Endothelial cell of umbilical vein (primary cell): ENCODE measurements at regions not wholly inside any gene's neighbourhood (a gene's known extent, or its start where the extent isn't known, plus 50 kb on each side); places are given as distances from the start of the nearest gene placed in this dataset.

Experiments
- BruUV-seq: library from RNA; stranded (reverse); fragments of 400-500 nt; replicated peaks from 2 replicates; lab custom pipeline; 2021; lab: Mats Ljungman, UMichigan
- CTCF ChIA-PET: fragments of 300-600, 350-600 bp; sonication (Branson Sonifier 250); formaldehyde crosslinking; loops from one replicate; lab custom pipeline; 2021; ENCODE audit warnings: antibody characterized with exemption, inconsistent platforms; lab: Charles Lee
- POLR2A ChIA-PET: fragments of 300-600, 350-600 bp; sonication (Branson Sonifier 250); formaldehyde crosslinking; loops from one replicate; lab custom pipeline; 2021; ENCODE audit warnings: antibody characterized with exemption, inconsistent platforms; lab: Charles Lee
- DNase-seq: peaks from one replicate; pipeline ENCODE4 v3.0.0-alpha.2; 2011; ENCODE audit warnings: low read depth, low spot score
- FAIRE-seq: peaks from 2 replicates; lab custom pipeline; 2011; peaks lifted over from hg19 to GRCh38; lab: Jason Lieb, UNC
- H2AFZ ChIP-seq: 2 replicates; pipeline ENCODE4 v1.6.0; 2012; ENCODE audit warnings: low read depth, low read length, control low read depth, inconsistent platforms
- H3K27ac ChIP-seq: 2 replicates; pipeline ENCODE4 v1.5.1; 2011; ENCODE audit warnings: low read depth, mild to moderate bottlenecking, control low read depth, low read length, moderate library complexity; ENCODE audit not compliant: insufficient read depth
- H3K27me3 ChIP-seq, 2 experiments: 2 replicates each; pipeline versions ENCODE4 v1.6.0 to v1.6.1; 2011; ENCODE audit warnings: low read length in 2 of 2, mixed read lengths in 1 of 2; ENCODE audit not compliant: control insufficient read depth in 2 of 2, insufficient read depth in 2 of 2
- H3K36me3 ChIP-seq, 2 experiments: 2 replicates in 1 of 2; 3 replicates in 1 of 2; pipeline ENCODE4 v1.5.1; 2011; ENCODE audit warnings: low read length in 2 of 2, mild to moderate bottlenecking in 1 of 2, moderate library complexity in 1 of 2; ENCODE audit not compliant: control insufficient read depth in 2 of 2, insufficient read depth in 2 of 2; ENCODE audit errors: extremely low read depth in 1 of 2
- H3K4me1 ChIP-seq: 3 replicates; pipeline ENCODE4 v1.5.1; 2011; ENCODE audit warnings: mild to moderate bottlenecking, low read length; ENCODE audit not compliant: control insufficient read depth, insufficient read depth; ENCODE audit errors: extremely low read depth
- H3K4me2 ChIP-seq: 2 replicates; pipeline ENCODE4 v1.6.1; 2011; ENCODE audit warnings: low read length, control low read depth, mixed read lengths; ENCODE audit not compliant: insufficient read depth
- H3K4me3 ChIP-seq, 3 experiments: fragments of 200-600 bp in 1 of 3; sonication (generic), shearing (Covaris generic) in 1 of 3; replicated peaks in 1 of 3; 2 replicates each; pipeline ENCODE4 v1.5.1; 2011 to 2016; ENCODE audit warnings: control low read depth in 3 of 3, low read length in 3 of 3, mild to moderate bottlenecking in 2 of 3, inconsistent platforms in 1 of 3, low read depth in 1 of 3, moderate library complexity in 1 of 3; ENCODE audit not compliant: insufficient read depth in 1 of 3
- H3K79me2 ChIP-seq: 2 replicates; pipeline ENCODE4 v1.6.0; 2012; ENCODE audit warnings: low read length, inconsistent platforms; ENCODE audit not compliant: control insufficient read depth, insufficient read depth
- H3K9ac ChIP-seq: replicated peaks from 2 replicates; pipeline ENCODE3; 2011; ENCODE audit warnings: low read length, control low read depth; ENCODE audit not compliant: insufficient read depth; ENCODE audit errors: extremely low read depth
- H3K9me1 ChIP-seq: replicated peaks from 3 replicates; pipeline ENCODE4 v1.6.0; 2011; ENCODE audit warnings: mild to moderate bottlenecking, low read length; ENCODE audit not compliant: control insufficient read depth, insufficient read depth; ENCODE audit errors: extremely low read depth
- H3K9me3 ChIP-seq: replicated peaks from 2 replicates; pipeline ENCODE4 v1.5.1; 2012; ENCODE audit warnings: low read length, inconsistent platforms; ENCODE audit not compliant: control insufficient read depth, insufficient read depth
- H4K20me1 ChIP-seq: replicated peaks from 2 replicates; pipeline ENCODE3; 2011; ENCODE audit warnings: mild to moderate bottlenecking, low read length; ENCODE audit not compliant: control insufficient read depth, insufficient read depth; ENCODE audit errors: extremely low read depth
- CTCF ChIP-seq, 2 donors: IDR thresholded peaks; 1 replicate in 1 of 2; 2 replicates in 1 of 2; pipeline ENCODE4 v1.5.1; 2011; ENCODE audit warnings: low read length in 2 of 2, mild to moderate bottlenecking in 2 of 2, moderate library complexity in 2 of 2, control low read depth in 1 of 2, inconsistent platforms in 1 of 2, low read depth in 1 of 2; ENCODE audit not compliant: insufficient read depth in 1 of 2; ENCODE audit errors: extremely low read depth in 1 of 2
- EZH2 ChIP-seq: IDR thresholded peaks from 2 replicates; pipeline ENCODE4 v1.6.1; 2012; ENCODE audit warnings: borderline replicate concordance, low read depth, mild to moderate bottlenecking, moderate library complexity, low read length, inconsistent platforms; ENCODE audit not compliant: severe bottlenecking
- FOS ChIP-seq: IDR thresholded peaks from 2 replicates; pipeline ENCODE4 v1.6.1; 2011; ENCODE audit warnings: mild to moderate bottlenecking, low read length, moderate library complexity, borderline replicate concordance; ENCODE audit not compliant: insufficient read depth
- GATA2 ChIP-seq: IDR thresholded peaks from 2 replicates; pipeline ENCODE4 v1.7.0; 2011; ENCODE audit warnings: low read depth, mild to moderate bottlenecking, moderate library complexity, mixed read lengths, low read length; ENCODE audit not compliant: insufficient read length, insufficient read depth
- JUN ChIP-seq: IDR thresholded peaks from 2 replicates; pipeline ENCODE4 v1.6.1; 2011; ENCODE audit warnings: borderline replicate concordance, low read depth; ENCODE audit not compliant: insufficient read length, insufficient read depth
- MYC ChIP-seq: IDR thresholded peaks from one replicate; pipeline ENCODE4 v1.6.1; 2011; ENCODE audit warnings: mild to moderate bottlenecking, low read depth, low read length
- POLR2A ChIP-seq: IDR thresholded peaks from 2 replicates; pipeline ENCODE4 v1.6.1; 2012; ENCODE audit warnings: low read depth, mild to moderate bottlenecking, control low read depth, low read length
- POLR2AphosphoS5 ChIP-seq: IDR thresholded peaks from 2 replicates; pipeline ENCODE4 v1.6.1; 2012; ENCODE audit warnings: low read depth, mild to moderate bottlenecking, control low read depth, low read length, moderate library complexity; ENCODE audit not compliant: insufficient read depth
- dilution Hi-C: fragments of 300-500 bp; cut with MboI; formaldehyde crosslinking; loops from one replicate; pipeline ENCODE4 v1.15.0; 2019; ENCODE audit warnings: low sequenced_read_pairs; ENCODE audit not compliant: extremely low pct_ligation_motif_present
- intact Hi-C: fragments of 100-400 bp; cut with micrococcal nuclease; formaldehyde crosslinking; loops from one replicate; pipeline ENCODE4 v1.10.0; 2022
- TF ChIP-seq, protein P1 (sequence below): IDR thresholded peaks from 2 replicates; pipeline ENCODE4 v1.6.1; 2011; ENCODE audit not compliant: insufficient read depth, insufficient read length

GRCh38 chrX:39473812-39474211 lies 623.9 kb downstream of the BCOR start:
- H3K4me2 ChIP-seq: no peak overlapping the region
- POLR2A ChIA-PET: no interaction called here
- no peaks in the 10 kb centered on the region for H4K20me1 ChIP-seq
- TF ChIP-seq CTCF (IDR thresholded peaks at IDR 0.05; ENCODE audit: extremely low read depth in 1 of 2, insufficient read depth in 1 of 2, low read depth in 1 of 2, low read length in 2 of 2): no peak
- no peak for TF ChIP-seq MYC
- no peak for TF ChIP-seq GATA2
- no peak for TF ChIP-seq EZH2
- no peak for TF ChIP-seq FOS
- H3K9ac ChIP-seq: no peak overlapping the region
- no TSS peak for BruUV-seq
- H3K4me1 ChIP-seq: no peaks in the 10 kb centered on the region
- H3K79me2 ChIP-seq: no peaks in the 10 kb centered on the region
- H3K4me3 ChIP-seq: no peak overlapping the region
- no peaks in the 10 kb centered on the region for H3K36me3 ChIP-seq
- H3K9me1 ChIP-seq: no peaks in the 10 kb centered on the region
- no peak overlapping the region for H2AFZ ChIP-seq
- no peak for FAIRE-seq
- intact Hi-C loops: no loop called here
- CTCF ChIA-PET: no interaction called here
- H3K27ac ChIP-seq: no peak overlapping the region
- dilution Hi-C loops: no loop called here
- H3K27me3 ChIP-seq: no peaks in the 10 kb centered on the region
- DNase-seq: no peak
- no peaks in the 10 kb centered on the region for H3K9me3 ChIP-seq

- no peak overlapping the region for H2AFZ ChIP-seq
- H3K9ac ChIP-seq: no peak overlapping the region
- dilution Hi-C loops (no loop called here), intact Hi-C loops (no loop called here)
- no peaks in the 10 kb centered on the region for H3K9me3 ChIP-seq
- H3K36me3 ChIP-seq: no peaks in the 10 kb centered on the region
- H3K4me1 ChIP-seq: no peaks in the 10 kb centered on the region
- no peak overlapping the region for H3K4me3 ChIP-seq
- no peaks in the 10 kb centered on the region for H3K79me2 ChIP-seq
- no peak for DNase-seq
- H3K27ac ChIP-seq: no peak overlapping the region
- H3K27me3 ChIP-seq: no peaks in the 10 kb centered on the region
- no peak overlapping the region for H3K4me2 ChIP-seq
- H4K20me1 ChIP-seq: no peaks in the 10 kb centered on the region
- no TSS peak for BruUV-seq
- no peak for FAIRE-seq
- H3K9me1 ChIP-seq: no peaks in the 10 kb centered on the region
- TF ChIP-seq FOS (no peak), POLR2AphosphoS5 (no peak), EZH2 (no peak), GATA2 (no peak), CTCF (IDR thresholded peaks at IDR 0.05; ENCODE audit: extremely low read depth in 1 of 2, insufficient read depth in 1 of 2, low read depth in 1 of 2, low read length in 2 of 2) (no peak), JUN (no peak), MYC (no peak), POLR2A (no peak)
- TF ChIP-seq, protein P1, sequence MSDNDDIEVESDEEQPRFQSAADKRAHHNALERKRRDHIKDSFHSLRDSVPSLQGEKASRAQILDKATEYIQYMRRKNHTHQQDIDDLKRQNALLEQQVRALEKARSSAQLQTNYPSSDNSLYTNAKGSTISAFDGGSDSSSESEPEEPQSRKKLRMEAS: no peak
- ChIA-PET CTCF (no interaction called here), POLR2A (no interaction called here)
Measured at GRCh38 chrX:39475372-39475771, 622.4 kb downstream of the BCOR start.
